Peyer's patch (tissue), 4 donors: ENCODE measurements at regions not wholly inside any gene's neighbourhood (a gene's known extent, or its start where the extent isn't known, plus 50 kb on each side); places are given as distances from the start of the nearest gene placed in this dataset.

Source experiments
- CTCF ChIP-seq, 6 experiments: fragments of 450-650 bp in 4 of 6; fragments of 200-600 bp in 2 of 6; sonication (generic) in 1 of 6; IDR thresholded peaks; one replicate each; pipeline ENCODE4 v1.5.1; 2017 to 2019; ENCODE audit warnings: antibody characterized with exemption in 6 of 6, mild to moderate bottlenecking in 3 of 6, moderate library complexity in 1 of 6
- POLR2A ChIP-seq, 2 donors: fragments of 450-650 bp; IDR thresholded peaks; one replicate each; pipeline ENCODE4 v1.5.1; 2017; ENCODE audit warnings: antibody characterized with exemption in 2 of 2, mild to moderate bottlenecking in 2 of 2, moderate library complexity in 2 of 2

- no peak for TF ChIP-seq CTCF (IDR thresholded peaks at IDR 0.05)
- no peak for TF ChIP-seq POLR2A (IDR thresholded peaks at IDR 0.05)
These were observed 69.1 kb upstream of the HIVEP1 start for GRCh38 chr6:11943060-11943459.
